Stimulated activated CD4-positive, alpha-beta T cell treated with anti-CD3 and anti-CD28 coated beads, Interleukin-4, amount 100 ng/mL, for 24 hours (primary cell): ENCODE measurements at regions not wholly inside any gene's neighbourhood (a gene's known extent, or its start where the extent isn't known, plus 50 kb on each side); places are given as distances from the start of the nearest gene placed in this dataset.
"Not testable (repeated sequence)": the region's sequence is repeated elsewhere in the genome, so short reads cannot be mapped to it uniquely, and the experiment has no call there.

Experiments
- DNase-seq: peaks from one replicate; pipeline ENCODE4 v3.0.0-alpha.2; 2020

- no peak for DNase-seq
These were observed 456.3 kb downstream of the HINT1 start for GRCh38 chr5:130708754-130709153.

GRCh38 chr5:130706696-130707095, 458.4 kb downstream of the HINT1 start:
- DNase-seq: no peak

- no peak for DNase-seq
These were observed 459.7 kb downstream of the HINT1 start for GRCh38 chr5:130705368-130705767.

- DNase-seq: no peak
These were observed 471.5 kb downstream of the HINT1 start for GRCh38 chr5:130693509-130693908.

- DNase-seq: no peak
These were observed 472.3 kb downstream of the HINT1 start for GRCh38 chr5:130692770-130693169.

- no peak for DNase-seq
These were observed 475.2 kb downstream of the HINT1 start for GRCh38 chr5:130689831-130690230.

- no peak for DNase-seq
These were observed 477.8 kb downstream of the HINT1 start for GRCh38 chr5:130687085-130687733.

GRCh38 chr5:130678637-130679036, 486.4 kb downstream of the HINT1 start:
- DNase-seq: no peak

- no peak for DNase-seq
These were observed 498.6 kb downstream of the HINT1 start for GRCh38 chr5:130666462-130666861.

- DNase-seq: no peak
These were observed 512.9 kb downstream of the HINT1 start for GRCh38 chr5:130652176-130652575.

GRCh38 chr5:130651440-130651839, 513.6 kb downstream of the HINT1 start:
- no peak for DNase-seq

GRCh38 chr5:130643321-130643720, 521.7 kb downstream of the HINT1 start:
- DNase-seq: no peak

- no peak for DNase-seq
These were observed 522.6 kb downstream of the HINT1 start for GRCh38 chr5:130642461-130642860.

GRCh38 chr5:130627145-130627544, 537.9 kb downstream of the HINT1 start:
- no peak for DNase-seq

- DNase-seq: no peak
These were observed 540.3 kb downstream of the HINT1 start for GRCh38 chr5:130624805-130625204.

GRCh38 chr5:130616161-130616560, 548.9 kb downstream of the HINT1 start:
- no peak for DNase-seq

GRCh38 chr5:130605234-130605633, 559.8 kb downstream of the HINT1 start:
- no peak for DNase-seq

GRCh38 chr5:130596647-130597046, 568.4 kb downstream of the HINT1 start:
- DNase-seq: not testable (repeated sequence)

GRCh38 chr5:130580264-130580663, 584.8 kb downstream of the HINT1 start:
- no peak for DNase-seq

- DNase-seq: no peak
These were observed 586.7 kb downstream of the HINT1 start for GRCh38 chr5:130578354-130578753.

GRCh38 chr5:130571076-130571475, 594.0 kb downstream of the HINT1 start:
- no peak for DNase-seq

- no peak for DNase-seq
These were observed 596.3 kb downstream of the HINT1 start for GRCh38 chr5:130568791-130569190.

GRCh38 chr5:130555429-130555828, 609.6 kb downstream of the HINT1 start:
- no peak for DNase-seq

GRCh38 chr5:130550562-130550928, 614.5 kb downstream of the HINT1 start:
- no peak for DNase-seq

GRCh38 chr5:130549884-130550561, 615.0 kb downstream of the HINT1 start:
- no peak for DNase-seq
